ENCODE measurements at regions not wholly inside any gene's neighbourhood (a gene's known extent, or its start where the extent isn't known, plus 50 kb on each side); places are given as distances from the start of the nearest gene placed in this dataset.

GRCh38 chr15:89400116-89400781 lies 65.6 kb upstream of the POLG start:
- DNase-seq (ENCODE audit: low spot score) (no peak), FAIRE-seq (no peak)

GRCh38 chr15:89399238-89400115 lies 64.9 kb upstream of the POLG start:
- FAIRE-seq: no peak
- DNase-seq (ENCODE audit: low spot score): no peak

- DNase-seq (ENCODE audit: low spot score) (no peak), FAIRE-seq (no peak)
These were observed 64.2 kb upstream of the POLG start for GRCh38 chr15:89398896-89399237.

DNA sequence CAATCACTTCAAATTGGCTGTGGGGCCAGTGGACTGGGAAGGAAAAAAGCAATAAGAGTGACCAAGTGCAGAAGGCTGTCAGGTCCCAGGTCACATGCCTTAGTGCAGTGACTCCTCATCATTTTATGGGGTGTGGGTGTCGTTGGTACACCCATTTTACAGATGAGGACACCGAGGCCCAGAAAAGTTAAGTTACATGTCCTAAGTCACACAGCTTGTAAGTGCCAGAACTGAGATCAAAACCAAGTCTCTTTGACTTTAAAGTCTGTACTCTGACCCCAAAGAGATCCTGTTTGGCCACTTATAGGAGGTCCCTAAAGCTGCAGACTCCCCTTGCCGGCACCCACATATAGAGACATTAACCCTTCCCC lies 63.0 kb upstream of the POLG start:
- no peak for FAIRE-seq
- DNase-seq (ENCODE audit: low spot score): no peak

GRCh38 chr15:89396723-89397652 lies 62.4 kb upstream of the POLG start:
- no peak for FAIRE-seq
- DNase-seq (ENCODE audit: low spot score): no peak

DNA sequence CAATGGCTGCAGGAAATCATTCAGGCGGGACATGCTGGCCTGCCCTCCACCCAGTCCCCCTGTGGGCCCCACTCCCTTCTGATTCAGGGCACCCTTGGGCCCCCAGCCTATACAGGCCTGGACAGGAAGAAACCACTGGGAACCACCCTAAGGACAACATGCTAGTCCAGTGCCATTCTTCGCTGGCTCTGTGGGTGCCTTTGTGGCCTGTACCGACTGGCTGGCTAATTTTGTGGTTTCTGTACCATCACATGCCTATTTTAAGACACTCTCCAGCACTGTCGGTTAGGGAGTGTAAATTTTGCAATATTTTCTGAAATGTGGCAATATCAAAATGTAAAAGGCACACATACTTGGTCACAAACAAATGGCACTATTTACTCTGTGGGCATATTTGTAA lies 61.4 kb upstream of the POLG start:
- FAIRE-seq (no peak), DNase-seq (ENCODE audit: low spot score) (no peak)

- FAIRE-seq (no peak), DNase-seq (ENCODE audit: low spot score) (no peak)
These were observed 60.8 kb upstream of the POLG start for GRCh38 chr15:89395461-89395871.

DNA sequence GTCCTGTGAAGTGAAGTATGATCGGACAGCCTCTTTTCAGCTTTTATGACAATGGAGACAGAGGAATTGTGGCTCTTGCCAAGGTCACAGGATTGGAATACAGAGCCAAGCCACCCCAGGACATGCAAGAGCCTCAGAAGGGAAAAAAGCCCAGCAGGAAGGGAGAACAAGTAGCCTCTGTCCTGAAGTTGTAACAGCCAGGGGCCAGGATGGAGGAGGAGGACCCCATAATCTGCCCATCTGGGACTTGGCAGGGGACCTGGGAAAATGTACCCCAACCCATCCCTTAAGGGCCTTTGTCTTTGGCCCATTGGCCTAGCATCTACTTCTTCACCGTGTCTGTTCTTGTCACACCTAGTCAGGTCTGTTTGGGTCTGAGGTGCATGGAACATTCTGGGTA lies 60.4 kb upstream of the POLG start:
- DNase-seq (ENCODE audit: low spot score) (no peak), FAIRE-seq (no peak)

DNA sequence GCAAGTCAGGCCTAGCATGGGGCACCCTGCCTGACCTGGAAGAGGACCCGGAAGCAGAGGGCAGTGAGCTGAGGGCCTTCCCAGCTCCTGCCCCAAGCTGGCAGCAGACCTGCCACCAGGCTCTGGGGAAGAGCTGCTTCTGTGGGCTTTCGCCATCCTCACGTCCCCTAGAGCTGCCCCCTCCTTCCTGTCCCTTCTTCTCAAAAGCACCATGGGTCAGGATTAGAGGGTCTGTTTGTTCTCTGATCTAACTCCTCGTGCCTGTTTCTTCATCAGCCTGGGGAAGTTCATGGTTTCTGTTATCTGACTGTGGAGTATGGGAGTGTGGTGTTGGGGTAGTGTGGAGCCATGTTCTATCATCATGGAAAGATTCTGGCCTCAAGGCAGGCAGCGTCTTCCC lies 58.4 kb upstream of the POLG start:
- FAIRE-seq (no peak), DNase-seq (ENCODE audit: low spot score) (no peak)

DNA sequence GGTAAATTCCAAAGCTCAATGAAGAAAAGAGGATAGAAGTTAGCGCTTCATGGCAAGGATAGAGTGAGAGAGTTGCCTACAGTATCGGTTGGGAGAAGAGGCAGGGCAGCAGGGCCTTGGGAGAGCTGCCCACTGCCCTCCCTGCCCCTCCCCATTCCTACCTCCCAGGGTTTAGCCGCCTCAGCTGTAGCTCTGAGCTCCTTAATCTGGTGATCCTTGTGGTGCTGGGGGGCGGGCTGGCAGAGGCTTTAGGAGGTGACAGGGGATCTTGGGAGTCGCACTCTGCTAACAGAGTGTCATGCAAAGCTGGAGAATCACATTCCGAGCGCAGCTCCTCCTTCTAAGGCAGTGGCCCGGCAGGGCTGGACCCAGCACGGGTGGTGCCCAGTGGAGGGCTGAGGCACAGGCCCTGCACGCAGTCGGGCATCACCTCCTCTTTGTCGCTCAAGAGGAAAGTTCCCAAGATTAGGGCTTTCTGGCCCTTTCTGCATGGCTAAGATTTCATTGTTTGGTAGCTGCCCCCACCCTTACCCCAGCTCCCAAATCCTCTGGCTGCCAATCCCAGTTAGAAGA lies 57.1 kb upstream of the POLG start:
- DNase-seq (ENCODE audit: low spot score) (no peak), FAIRE-seq (no peak)

- DNase-seq (ENCODE audit: low spot score): no peak
- no peak for FAIRE-seq
These were observed 55.4 kb upstream of the POLG start for GRCh38 chr15:89389841-89390603.

GRCh38 chr15:89387140-89387903 lies 52.7 kb upstream of the POLG start:
- FAIRE-seq: no peak
- no peak for DNase-seq (ENCODE audit: low spot score)

GRCh38 chr15:89385596-89386331 lies 51.1 kb upstream of the POLG start:
- FAIRE-seq (peak; percentile 9), DNase-seq (ENCODE audit: low spot score) (no peak)

All from urothelium cell line (cell line).